ENCODE measurements at regions not wholly inside any gene's neighbourhood (a gene's known extent, or its start where the extent isn't known, plus 50 kb on each side); places are given as distances from the start of the nearest gene placed in this dataset.

DNA sequence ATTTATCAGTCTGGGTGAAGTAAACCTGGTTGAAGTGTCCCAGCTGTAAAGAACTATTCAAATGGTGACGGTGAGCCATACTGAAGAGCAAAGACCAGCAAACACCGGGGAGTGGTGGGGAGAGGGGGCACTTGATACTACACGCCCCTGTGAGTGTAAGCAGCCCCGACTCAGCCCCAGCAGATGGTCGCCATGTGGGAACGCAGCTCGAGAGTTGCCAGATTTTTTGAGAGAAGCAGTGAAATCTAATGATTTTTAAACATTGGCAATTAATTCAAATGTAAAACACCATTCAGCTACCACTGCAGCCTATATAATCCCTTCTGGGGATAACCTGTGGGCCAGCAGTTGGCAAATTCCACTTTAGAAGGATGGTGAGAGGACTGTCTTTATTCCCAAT lies 1386.9 kb upstream of the WWC1 start:
- TF ChIP-seq, protein P1, sequence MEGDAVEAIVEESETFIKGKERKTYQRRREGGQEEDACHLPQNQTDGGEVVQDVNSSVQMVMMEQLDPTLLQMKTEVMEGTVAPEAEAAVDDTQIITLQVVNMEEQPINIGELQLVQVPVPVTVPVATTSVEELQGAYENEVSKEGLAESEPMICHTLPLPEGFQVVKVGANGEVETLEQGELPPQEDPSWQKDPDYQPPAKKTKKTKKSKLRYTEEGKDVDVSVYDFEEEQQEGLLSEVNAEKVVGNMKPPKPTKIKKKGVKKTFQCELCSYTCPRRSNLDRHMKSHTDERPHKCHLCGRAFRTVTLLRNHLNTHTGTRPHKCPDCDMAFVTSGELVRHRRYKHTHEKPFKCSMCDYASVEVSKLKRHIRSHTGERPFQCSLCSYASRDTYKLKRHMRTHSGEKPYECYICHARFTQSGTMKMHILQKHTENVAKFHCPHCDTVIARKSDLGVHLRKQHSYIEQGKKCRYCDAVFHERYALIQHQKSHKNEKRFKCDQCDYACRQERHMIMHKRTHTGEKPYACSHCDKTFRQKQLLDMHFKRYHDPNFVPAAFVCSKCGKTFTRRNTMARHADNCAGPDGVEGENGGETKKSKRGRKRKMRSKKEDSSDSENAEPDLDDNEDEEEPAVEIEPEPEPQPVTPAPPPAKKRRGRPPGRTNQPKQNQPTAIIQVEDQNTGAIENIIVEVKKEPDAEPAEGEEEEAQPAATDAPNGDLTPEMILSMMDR (IDR thresholded peaks at IDR 0.05) = no peak
- no peak for TF ChIP-seq POLR2A (IDR thresholded peaks at IDR 0.05)

All from thyroid gland (tissue), 4 donors.